Stimulated activated CD4-positive, alpha-beta T cell treated with anti-CD3 and anti-CD28 coated beads, Interleukin-12 subunit alpha, Interleukin-12 subunit beta, amount 100 ng/mL, for 4 hours (primary cell): ENCODE measurements at regions not wholly inside any gene's neighbourhood (a gene's known extent, or its start where the extent isn't known, plus 50 kb on each side); places are given as distances from the start of the nearest gene placed in this dataset.

Experiments
- DNase-seq: peaks from one replicate; pipeline ENCODE4 v3.0.0-alpha.2; 2020

- no peak for DNase-seq
These were observed 58.9 kb upstream of the IRS4 start for GRCh38 chrX:108795240-108795639.
